Endothelial cell of umbilical vein (primary cell): ENCODE measurements at regions not wholly inside any gene's neighbourhood (a gene's known extent, or its start where the extent isn't known, plus 50 kb on each side); places are given as distances from the start of the nearest gene placed in this dataset.

Source experiments
- BruUV-seq: library from RNA; stranded (reverse); fragments of 400-500 nt; replicated peaks from 2 replicates; lab custom pipeline; 2021; lab: Mats Ljungman, UMichigan
- CTCF ChIA-PET: fragments of 300-600, 350-600 bp; sonication (Branson Sonifier 250); formaldehyde crosslinking; loops from one replicate; lab custom pipeline; 2021; ENCODE audit warnings: antibody characterized with exemption, inconsistent platforms; lab: Charles Lee
- POLR2A ChIA-PET: fragments of 300-600, 350-600 bp; sonication (Branson Sonifier 250); formaldehyde crosslinking; loops from one replicate; lab custom pipeline; 2021; ENCODE audit warnings: antibody characterized with exemption, inconsistent platforms; lab: Charles Lee
- DNase-seq: peaks from one replicate; pipeline ENCODE4 v3.0.0-alpha.2; 2011; ENCODE audit warnings: low read depth, low spot score
- FAIRE-seq: peaks from 2 replicates; lab custom pipeline; 2011; peaks lifted over from hg19 to GRCh38; lab: Jason Lieb, UNC
- H2AFZ ChIP-seq: 2 replicates; pipeline ENCODE4 v1.6.0; 2012; ENCODE audit warnings: low read depth, low read length, control low read depth, inconsistent platforms
- H3K27ac ChIP-seq: 2 replicates; pipeline ENCODE4 v1.5.1; 2011; ENCODE audit warnings: low read depth, mild to moderate bottlenecking, control low read depth, low read length, moderate library complexity; ENCODE audit not compliant: insufficient read depth
- H3K27me3 ChIP-seq, 2 experiments: 2 replicates each; pipeline versions ENCODE4 v1.6.0 to v1.6.1; 2011; ENCODE audit warnings: low read length in 2 of 2, mixed read lengths in 1 of 2; ENCODE audit not compliant: control insufficient read depth in 2 of 2, insufficient read depth in 2 of 2
- H3K36me3 ChIP-seq, 2 experiments: 2 replicates in 1 of 2; 3 replicates in 1 of 2; pipeline ENCODE4 v1.5.1; 2011; ENCODE audit warnings: low read length in 2 of 2, mild to moderate bottlenecking in 1 of 2, moderate library complexity in 1 of 2; ENCODE audit not compliant: control insufficient read depth in 2 of 2, insufficient read depth in 2 of 2; ENCODE audit errors: extremely low read depth in 1 of 2
- H3K4me1 ChIP-seq: 3 replicates; pipeline ENCODE4 v1.5.1; 2011; ENCODE audit warnings: mild to moderate bottlenecking, low read length; ENCODE audit not compliant: control insufficient read depth, insufficient read depth; ENCODE audit errors: extremely low read depth
- H3K4me2 ChIP-seq: 2 replicates; pipeline ENCODE4 v1.6.1; 2011; ENCODE audit warnings: low read length, control low read depth, mixed read lengths; ENCODE audit not compliant: insufficient read depth
- H3K4me3 ChIP-seq, 3 experiments: fragments of 200-600 bp in 1 of 3; sonication (generic), shearing (Covaris generic) in 1 of 3; replicated peaks in 1 of 3; 2 replicates each; pipeline ENCODE4 v1.5.1; 2011 to 2016; ENCODE audit warnings: control low read depth in 3 of 3, low read length in 3 of 3, mild to moderate bottlenecking in 2 of 3, inconsistent platforms in 1 of 3, low read depth in 1 of 3, moderate library complexity in 1 of 3; ENCODE audit not compliant: insufficient read depth in 1 of 3
- H3K79me2 ChIP-seq: 2 replicates; pipeline ENCODE4 v1.6.0; 2012; ENCODE audit warnings: low read length, inconsistent platforms; ENCODE audit not compliant: control insufficient read depth, insufficient read depth
- H3K9ac ChIP-seq: replicated peaks from 2 replicates; pipeline ENCODE3; 2011; ENCODE audit warnings: low read length, control low read depth; ENCODE audit not compliant: insufficient read depth; ENCODE audit errors: extremely low read depth
- H3K9me1 ChIP-seq: replicated peaks from 3 replicates; pipeline ENCODE4 v1.6.0; 2011; ENCODE audit warnings: mild to moderate bottlenecking, low read length; ENCODE audit not compliant: control insufficient read depth, insufficient read depth; ENCODE audit errors: extremely low read depth
- H3K9me3 ChIP-seq: replicated peaks from 2 replicates; pipeline ENCODE4 v1.5.1; 2012; ENCODE audit warnings: low read length, inconsistent platforms; ENCODE audit not compliant: control insufficient read depth, insufficient read depth
- H4K20me1 ChIP-seq: replicated peaks from 2 replicates; pipeline ENCODE3; 2011; ENCODE audit warnings: mild to moderate bottlenecking, low read length; ENCODE audit not compliant: control insufficient read depth, insufficient read depth; ENCODE audit errors: extremely low read depth
- EZH2 ChIP-seq: IDR thresholded peaks from 2 replicates; pipeline ENCODE4 v1.6.1; 2012; ENCODE audit warnings: borderline replicate concordance, low read depth, mild to moderate bottlenecking, moderate library complexity, low read length, inconsistent platforms; ENCODE audit not compliant: severe bottlenecking
- FOS ChIP-seq: IDR thresholded peaks from 2 replicates; pipeline ENCODE4 v1.6.1; 2011; ENCODE audit warnings: mild to moderate bottlenecking, low read length, moderate library complexity, borderline replicate concordance; ENCODE audit not compliant: insufficient read depth
- GATA2 ChIP-seq: IDR thresholded peaks from 2 replicates; pipeline ENCODE4 v1.7.0; 2011; ENCODE audit warnings: low read depth, mild to moderate bottlenecking, moderate library complexity, mixed read lengths, low read length; ENCODE audit not compliant: insufficient read length, insufficient read depth
- JUN ChIP-seq: IDR thresholded peaks from 2 replicates; pipeline ENCODE4 v1.6.1; 2011; ENCODE audit warnings: borderline replicate concordance, low read depth; ENCODE audit not compliant: insufficient read length, insufficient read depth
- MYC ChIP-seq: IDR thresholded peaks from one replicate; pipeline ENCODE4 v1.6.1; 2011; ENCODE audit warnings: mild to moderate bottlenecking, low read depth, low read length
- POLR2A ChIP-seq: IDR thresholded peaks from 2 replicates; pipeline ENCODE4 v1.6.1; 2012; ENCODE audit warnings: low read depth, mild to moderate bottlenecking, control low read depth, low read length
- POLR2AphosphoS5 ChIP-seq: IDR thresholded peaks from 2 replicates; pipeline ENCODE4 v1.6.1; 2012; ENCODE audit warnings: low read depth, mild to moderate bottlenecking, control low read depth, low read length, moderate library complexity; ENCODE audit not compliant: insufficient read depth
- dilution Hi-C: fragments of 300-500 bp; cut with MboI; formaldehyde crosslinking; loops from one replicate; pipeline ENCODE4 v1.15.0; 2019; ENCODE audit warnings: low sequenced_read_pairs; ENCODE audit not compliant: extremely low pct_ligation_motif_present
- intact Hi-C: fragments of 100-400 bp; cut with micrococcal nuclease; formaldehyde crosslinking; loops from one replicate; pipeline ENCODE4 v1.10.0; 2022
- TF ChIP-seq, protein P1 (sequence below), 2 donors: IDR thresholded peaks; 1 replicate in 1 of 2; 2 replicates in 1 of 2; pipeline ENCODE4 v1.5.1; 2011; ENCODE audit warnings: low read length in 2 of 2, mild to moderate bottlenecking in 2 of 2, moderate library complexity in 2 of 2, control low read depth in 1 of 2, inconsistent platforms in 1 of 2, low read depth in 1 of 2; ENCODE audit not compliant: insufficient read depth in 1 of 2; ENCODE audit errors: extremely low read depth in 1 of 2
- TF ChIP-seq, protein P2 (sequence below): IDR thresholded peaks from 2 replicates; pipeline ENCODE4 v1.6.1; 2011; ENCODE audit not compliant: insufficient read depth, insufficient read length

GRCh38 chrX:109266034-109266433 is 215.9 kb downstream of the GUCY2F start:
- ChIA-PET CTCF (no interaction called here), POLR2A (no interaction called here)
- H3K27ac ChIP-seq = no peak overlapping the region
- H3K9ac ChIP-seq = no peak overlapping the region
- no peak overlapping the region for H3K4me2 ChIP-seq
- FAIRE-seq (no peak), DNase-seq (no peak)
- H3K36me3 ChIP-seq = no peaks in the 10 kb centered on the region
- dilution Hi-C loops = no loop called here
- H3K4me3 ChIP-seq = no peak overlapping the region
- no peaks in the 10 kb centered on the region for H3K9me1 ChIP-seq
- no peak overlapping the region for H2AFZ ChIP-seq
- intact Hi-C loops = no loop called here
- no peaks in the 10 kb centered on the region for H3K27me3 ChIP-seq
- H4K20me1 ChIP-seq = no peaks in the 10 kb centered on the region
- no TSS peak for BruUV-seq
- H3K79me2 ChIP-seq = no peaks in the 10 kb centered on the region
- H3K9me3 ChIP-seq = no peaks in the 10 kb centered on the region
- H3K4me1 ChIP-seq = no peaks in the 10 kb centered on the region
- TF ChIP-seq, protein P1, sequence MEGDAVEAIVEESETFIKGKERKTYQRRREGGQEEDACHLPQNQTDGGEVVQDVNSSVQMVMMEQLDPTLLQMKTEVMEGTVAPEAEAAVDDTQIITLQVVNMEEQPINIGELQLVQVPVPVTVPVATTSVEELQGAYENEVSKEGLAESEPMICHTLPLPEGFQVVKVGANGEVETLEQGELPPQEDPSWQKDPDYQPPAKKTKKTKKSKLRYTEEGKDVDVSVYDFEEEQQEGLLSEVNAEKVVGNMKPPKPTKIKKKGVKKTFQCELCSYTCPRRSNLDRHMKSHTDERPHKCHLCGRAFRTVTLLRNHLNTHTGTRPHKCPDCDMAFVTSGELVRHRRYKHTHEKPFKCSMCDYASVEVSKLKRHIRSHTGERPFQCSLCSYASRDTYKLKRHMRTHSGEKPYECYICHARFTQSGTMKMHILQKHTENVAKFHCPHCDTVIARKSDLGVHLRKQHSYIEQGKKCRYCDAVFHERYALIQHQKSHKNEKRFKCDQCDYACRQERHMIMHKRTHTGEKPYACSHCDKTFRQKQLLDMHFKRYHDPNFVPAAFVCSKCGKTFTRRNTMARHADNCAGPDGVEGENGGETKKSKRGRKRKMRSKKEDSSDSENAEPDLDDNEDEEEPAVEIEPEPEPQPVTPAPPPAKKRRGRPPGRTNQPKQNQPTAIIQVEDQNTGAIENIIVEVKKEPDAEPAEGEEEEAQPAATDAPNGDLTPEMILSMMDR (IDR thresholded peaks at IDR 0.05; ENCODE audit: extremely low read depth in 1 of 2, insufficient read depth in 1 of 2, low read depth in 1 of 2, low read length in 2 of 2) = no peak
- TF ChIP-seq FOS (no peak), POLR2A (no peak), GATA2 (no peak), JUN (no peak), MYC (no peak), POLR2AphosphoS5 (no peak), EZH2 (no peak)
- TF ChIP-seq, protein P2, sequence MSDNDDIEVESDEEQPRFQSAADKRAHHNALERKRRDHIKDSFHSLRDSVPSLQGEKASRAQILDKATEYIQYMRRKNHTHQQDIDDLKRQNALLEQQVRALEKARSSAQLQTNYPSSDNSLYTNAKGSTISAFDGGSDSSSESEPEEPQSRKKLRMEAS = no peak
